Activated CD4-positive, CD25-positive, alpha-beta regulatory T cell (primary cell): ENCODE measurements at regions not wholly inside any gene's neighbourhood (a gene's known extent, or its start where the extent isn't known, plus 50 kb on each side); places are given as distances from the start of the nearest gene placed in this dataset.

Experiments used
- DNase-seq, 4 experiments: peaks; one replicate each; lab custom pipeline; 2025; lab: John Stamatoyannopoulos, UW

GRCh38 chr18:29157057-29157780, 980.3 kb upstream of the CDH2 start:
- DNase-seq = no peak

GRCh38 chr18:29156531-29156930, 979.6 kb upstream of the CDH2 start:
- no peak for DNase-seq

GRCh38 chr18:29154758-29155725, 978.1 kb upstream of the CDH2 start:
- no peak for DNase-seq

- DNase-seq = no peak
These were observed 977.3 kb upstream of the CDH2 start for GRCh38 chr18:29154196-29154757.

- no peak for DNase-seq
These were observed 976.2 kb upstream of the CDH2 start for GRCh38 chr18:29153091-29153490.

GRCh38 chr18:29147944-29148343, 971.0 kb upstream of the CDH2 start:
- no peak for DNase-seq

GRCh38 chr18:29146068-29146467, 969.1 kb upstream of the CDH2 start:
- DNase-seq = no peak

- DNase-seq = no peak
These were observed 963.7 kb upstream of the CDH2 start for GRCh38 chr18:29140590-29140989.

GRCh38 chr18:29137773-29138495, 961.0 kb upstream of the CDH2 start:
- DNase-seq = no peak

- DNase-seq = no peak
These were observed 947.0 kb upstream of the CDH2 start for GRCh38 chr18:29123706-29124530.

GRCh38 chr18:29104671-29105070, 927.7 kb upstream of the CDH2 start:
- DNase-seq = no peak

GRCh38 chr18:29104227-29104626, 927.3 kb upstream of the CDH2 start:
- DNase-seq = no peak

- DNase-seq = no peak
These were observed 919.3 kb upstream of the CDH2 start for GRCh38 chr18:29096079-29096770.

GRCh38 chr18:29087616-29088246, 910.8 kb upstream of the CDH2 start:
- DNase-seq = no peak

- no peak for DNase-seq
These were observed 907.2 kb upstream of the CDH2 start for GRCh38 chr18:29084120-29084519.

- DNase-seq = no peak
These were observed 906.6 kb upstream of the CDH2 start for GRCh38 chr18:29083545-29083944.

- DNase-seq = no peak
These were observed 904.0 kb upstream of the CDH2 start for GRCh38 chr18:29080946-29081345.

GRCh38 chr18:29078273-29078672, 901.3 kb upstream of the CDH2 start:
- no peak for DNase-seq

- DNase-seq = no peak
These were observed 900.4 kb upstream of the CDH2 start for GRCh38 chr18:29077344-29077743.

GRCh38 chr18:29076645-29077044, 899.7 kb upstream of the CDH2 start:
- no peak for DNase-seq
